HG02588 (cell line): ENCODE measurements at regions not wholly inside any gene's neighbourhood (a gene's known extent, or its start where the extent isn't known, plus 50 kb on each side); places are given as distances from the start of the nearest gene placed in this dataset.

Experiments
- ATAC-seq: cut with Tn5 transposase; IDR thresholded peaks from one replicate; pipeline ENCODE4 v1.9.1; 2021; ENCODE audit warnings: mild to moderate bottlenecking, moderate library complexity; ENCODE audit not compliant: unreplicated experiment

- ATAC-seq: no peak
Measured at GRCh38 chr4:23269566-23269965, 576.8 kb downstream of the GBA3 start.

DNA sequence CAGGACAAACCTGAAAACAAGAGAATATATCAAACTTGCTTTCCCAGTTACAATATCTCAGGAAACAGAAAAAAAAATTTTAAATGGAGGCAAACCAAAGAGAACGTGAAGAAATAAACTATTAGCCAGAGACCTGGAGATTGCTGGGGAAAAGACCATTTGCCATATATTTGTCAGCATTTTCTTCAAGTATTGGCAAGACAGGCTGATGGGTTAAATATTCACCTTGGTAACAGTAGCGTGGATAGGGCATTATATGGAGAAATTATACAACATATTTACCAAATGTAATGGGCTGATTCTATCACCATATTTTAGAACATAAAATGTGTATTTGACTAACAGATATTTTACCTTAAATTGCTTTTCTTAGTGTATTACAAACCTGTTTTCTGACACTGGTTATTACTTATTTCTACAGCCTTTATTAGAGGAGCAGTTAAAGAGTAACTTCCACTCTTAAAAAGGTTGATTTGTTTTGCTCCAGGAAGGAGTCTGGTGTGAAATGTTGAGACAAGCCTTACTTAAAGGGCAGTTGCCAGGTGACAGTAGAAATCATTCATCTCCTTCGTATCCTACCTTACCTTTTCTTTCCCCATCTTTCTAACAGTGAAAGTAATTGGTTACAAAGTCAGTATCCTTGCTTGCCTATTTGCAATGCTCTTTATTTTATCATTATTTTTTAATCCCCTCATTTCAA, 575.5 kb downstream of the GBA3 start:
- no peak for ATAC-seq

GRCh38 chr4:23266401-23266800, 573.7 kb downstream of the GBA3 start:
- ATAC-seq: no peak

DNA sequence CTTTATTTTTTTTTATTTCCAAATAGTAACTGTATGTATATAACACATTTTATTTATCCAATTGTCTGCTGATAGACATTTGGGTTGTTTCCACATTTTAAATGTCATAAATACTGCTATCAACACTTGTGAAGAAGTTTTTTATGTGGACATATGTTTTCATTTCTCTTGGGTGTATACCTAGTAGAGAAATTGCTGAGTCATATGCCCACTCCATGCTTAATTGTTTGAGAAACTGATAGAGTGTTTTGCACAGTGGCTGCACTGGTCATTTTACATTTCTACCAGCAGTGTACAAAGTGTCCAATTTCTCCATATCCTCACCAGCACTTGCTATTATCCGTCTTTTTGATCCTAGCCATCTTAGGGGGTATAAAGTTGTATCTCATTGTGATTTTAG, 567.8 kb downstream of the GBA3 start:
- no peak for ATAC-seq

DNA sequence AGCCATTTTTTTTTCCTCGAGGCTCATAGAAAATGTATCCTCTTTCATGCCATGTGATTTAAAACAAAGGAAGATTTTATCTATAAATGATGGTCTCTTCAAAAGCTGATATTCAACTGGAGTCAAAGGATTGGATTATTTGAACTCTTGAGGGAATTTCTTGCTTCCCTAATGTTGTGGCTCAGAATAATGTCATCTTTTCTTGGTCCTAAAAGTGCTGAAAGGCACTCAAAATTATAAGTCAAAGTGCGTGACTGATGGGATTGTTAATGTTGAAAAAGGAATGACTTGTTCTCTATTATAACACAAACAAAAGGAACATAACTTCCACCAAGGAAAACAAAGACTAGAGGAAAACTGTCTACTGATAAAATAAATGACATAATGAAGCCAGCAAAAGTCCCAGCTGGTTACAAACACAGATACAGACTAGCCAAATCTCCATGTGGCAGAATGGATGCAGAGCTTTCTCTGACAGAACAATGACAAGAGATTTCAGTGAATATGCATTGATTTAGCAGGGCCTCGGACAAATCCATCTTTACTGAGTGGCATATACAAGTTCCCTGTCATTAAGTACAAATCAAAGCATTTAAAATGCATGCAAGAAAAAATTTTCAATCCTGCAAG, 552.6 kb downstream of the GBA3 start:
- no peak for ATAC-seq

DNA sequence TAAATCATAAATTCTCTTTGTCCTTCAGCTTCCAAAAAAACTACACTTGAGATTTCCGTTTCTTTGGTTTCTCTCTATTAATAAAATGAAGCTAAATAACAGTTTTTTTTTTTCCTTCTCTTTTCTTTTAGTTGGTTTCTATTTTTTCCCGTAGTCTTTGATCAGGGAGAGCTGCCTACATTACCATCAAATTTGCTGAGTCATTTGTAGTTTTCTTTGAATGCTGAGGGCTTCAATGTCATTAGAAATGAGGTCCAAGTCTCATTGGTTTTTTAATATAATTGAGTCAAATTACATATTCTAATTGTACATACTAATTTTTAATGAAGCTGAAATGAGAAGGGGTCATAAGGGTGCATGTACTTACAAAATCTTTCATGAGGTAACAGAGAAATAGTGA, 550.2 kb downstream of the GBA3 start:
- no peak for ATAC-seq

DNA sequence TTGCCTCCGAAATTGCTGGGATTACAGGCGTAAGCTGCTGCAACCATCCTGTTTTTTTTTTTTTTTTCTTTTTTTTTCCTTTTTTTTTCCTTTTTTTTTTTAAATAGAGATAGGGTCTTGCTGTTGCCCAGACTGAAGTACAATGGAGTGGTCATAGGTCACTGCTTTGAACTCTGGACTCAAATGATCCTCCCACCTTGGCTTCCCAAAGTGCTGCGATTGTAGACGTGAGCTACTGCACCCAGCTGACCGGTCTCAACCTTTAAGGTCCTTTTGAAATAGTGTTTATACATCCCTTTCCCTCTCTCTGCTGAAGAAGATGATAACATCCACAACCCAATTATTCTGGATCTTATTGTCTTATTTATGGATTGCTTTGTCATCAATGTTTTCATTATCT, 548.7 kb downstream of the GBA3 start:
- ATAC-seq: no peak

DNA sequence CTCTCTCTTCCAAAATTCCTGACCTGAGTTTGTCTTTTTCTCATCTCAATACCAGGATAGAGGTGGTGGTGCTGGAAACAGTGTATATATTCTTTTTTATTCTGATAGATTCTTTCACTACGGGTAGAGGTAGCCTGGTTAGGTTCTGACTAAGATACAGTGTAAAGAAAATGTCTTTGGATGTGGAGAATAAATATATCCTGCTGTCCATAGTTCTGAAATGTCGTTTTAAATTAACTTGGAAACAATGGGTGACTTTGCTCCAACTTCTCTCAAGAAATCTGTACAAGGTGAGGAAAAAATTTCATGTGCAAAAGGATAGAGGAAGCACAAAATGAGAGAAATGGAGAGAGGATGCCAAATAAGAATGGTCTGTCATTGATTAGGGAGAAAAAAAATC, 546.1 kb downstream of the GBA3 start:
- no peak for ATAC-seq

DNA sequence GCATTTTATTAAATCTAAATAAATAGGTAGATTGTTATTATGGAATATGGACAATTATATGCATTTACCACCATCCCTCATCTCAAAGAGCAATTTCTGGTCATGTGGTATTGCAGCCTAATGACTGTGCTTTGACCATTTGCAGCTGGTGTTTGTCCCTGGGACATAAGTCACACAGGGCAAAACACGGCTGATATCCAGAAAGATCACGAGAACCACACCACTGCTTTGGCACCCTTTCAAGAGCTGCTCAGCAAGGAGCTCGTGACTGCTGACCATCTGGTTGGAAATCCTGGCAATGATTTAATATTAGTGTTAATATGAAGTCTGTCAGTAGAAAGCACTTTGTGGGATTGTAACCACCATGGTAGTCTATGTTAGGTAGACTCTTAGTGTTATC, 545.0 kb downstream of the GBA3 start:
- no peak for ATAC-seq

- ATAC-seq: no peak
Measured at GRCh38 chr4:23235628-23236390, 543.1 kb downstream of the GBA3 start.

DNA sequence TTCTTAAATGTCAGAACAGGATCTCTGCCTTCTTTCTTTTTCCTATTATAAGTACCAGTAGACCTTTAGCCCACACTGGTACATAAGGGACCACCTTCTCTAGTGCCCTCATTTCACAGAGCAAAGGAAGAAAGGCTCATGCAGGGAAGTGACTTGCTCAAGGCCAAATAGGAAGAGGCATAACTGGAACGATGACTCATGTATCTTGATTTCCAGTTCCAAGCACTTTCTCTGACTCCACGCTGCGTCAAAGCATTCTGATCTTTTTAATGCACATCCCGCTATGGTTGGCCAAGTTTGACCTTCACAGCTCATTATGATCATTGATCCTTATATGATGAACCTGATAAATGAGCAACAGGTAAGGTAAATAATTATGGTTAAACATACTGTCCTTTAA, 542.0 kb downstream of the GBA3 start:
- no peak for ATAC-seq

- ATAC-seq: no peak
Measured at GRCh38 chr4:23234018-23234417, 541.3 kb downstream of the GBA3 start.

- no peak for ATAC-seq
Measured at GRCh38 chr4:23233596-23233995, 540.9 kb downstream of the GBA3 start.

DNA sequence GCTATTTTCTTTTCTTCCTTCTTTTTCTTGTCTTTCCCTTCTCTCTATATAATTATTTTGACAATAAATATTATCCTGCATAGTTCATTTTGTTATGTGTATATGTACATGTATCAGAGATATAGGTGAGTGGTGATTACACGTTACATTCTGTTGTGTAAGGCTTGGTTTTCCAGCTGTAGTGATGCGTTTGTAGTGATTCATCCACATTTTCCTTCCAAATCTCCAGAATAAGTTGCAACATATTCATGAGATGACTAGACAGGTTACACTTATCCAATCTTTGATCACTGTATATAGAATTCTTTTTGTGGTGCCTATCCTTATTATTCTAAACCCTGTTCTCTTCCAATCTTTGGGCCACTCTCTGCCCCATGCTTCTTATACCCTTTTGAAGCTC, 540.2 kb downstream of the GBA3 start:
- no peak for ATAC-seq

DNA sequence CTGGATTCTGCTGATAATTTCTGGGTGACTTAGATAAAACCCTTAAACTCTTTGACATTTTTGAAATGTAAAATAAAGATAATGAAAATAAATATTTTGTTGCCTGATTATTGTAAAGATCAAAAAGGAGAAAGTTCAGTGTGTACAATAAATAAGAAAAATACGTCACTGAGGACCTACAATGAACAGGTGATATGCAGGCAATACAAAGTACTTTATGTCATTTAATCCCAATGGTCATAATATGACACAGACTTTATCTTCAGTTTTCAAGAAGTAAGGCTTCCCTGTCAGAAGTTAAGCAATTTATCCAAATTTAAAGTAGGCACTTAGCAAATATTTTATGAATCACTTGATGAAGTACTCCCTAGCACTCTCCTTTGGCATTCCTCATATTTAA, 532.8 kb downstream of the GBA3 start:
- ATAC-seq: no peak

DNA sequence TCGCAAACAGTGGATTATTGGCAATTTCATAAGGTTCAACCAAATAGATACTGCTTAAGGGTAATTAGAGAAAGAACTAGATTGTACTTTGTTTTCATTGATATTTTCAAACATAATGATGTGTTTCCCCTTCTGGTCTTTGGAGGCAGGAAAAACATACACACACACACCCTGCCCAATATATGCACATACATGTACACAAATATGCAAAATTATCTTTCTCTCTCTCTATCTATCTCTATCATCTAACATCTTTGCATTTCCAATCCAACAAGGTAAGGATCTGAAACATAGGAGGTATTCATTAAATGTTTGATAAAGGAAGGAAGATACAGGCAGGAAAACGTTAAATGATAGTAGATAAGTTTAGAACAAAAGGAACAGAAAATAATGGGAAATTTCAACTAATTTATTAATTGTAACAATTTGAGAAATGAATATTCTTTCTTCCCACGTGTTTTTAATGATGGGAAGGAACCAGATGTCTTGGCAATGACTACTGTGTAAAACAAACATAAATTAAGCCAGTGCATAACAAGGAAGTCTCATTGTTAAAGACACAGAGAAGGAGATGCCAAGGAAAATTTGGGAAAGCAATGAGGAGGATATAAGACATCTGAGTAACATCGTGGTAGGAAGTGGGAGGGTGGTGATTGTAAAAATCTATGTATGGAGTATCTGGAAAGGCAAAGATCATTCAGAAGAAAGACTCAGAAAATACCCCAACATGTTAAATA, 532.1 kb downstream of the GBA3 start:
- no peak for ATAC-seq

GRCh38 chr4:23220911-23221310, 528.2 kb downstream of the GBA3 start:
- ATAC-seq: no peak

DNA sequence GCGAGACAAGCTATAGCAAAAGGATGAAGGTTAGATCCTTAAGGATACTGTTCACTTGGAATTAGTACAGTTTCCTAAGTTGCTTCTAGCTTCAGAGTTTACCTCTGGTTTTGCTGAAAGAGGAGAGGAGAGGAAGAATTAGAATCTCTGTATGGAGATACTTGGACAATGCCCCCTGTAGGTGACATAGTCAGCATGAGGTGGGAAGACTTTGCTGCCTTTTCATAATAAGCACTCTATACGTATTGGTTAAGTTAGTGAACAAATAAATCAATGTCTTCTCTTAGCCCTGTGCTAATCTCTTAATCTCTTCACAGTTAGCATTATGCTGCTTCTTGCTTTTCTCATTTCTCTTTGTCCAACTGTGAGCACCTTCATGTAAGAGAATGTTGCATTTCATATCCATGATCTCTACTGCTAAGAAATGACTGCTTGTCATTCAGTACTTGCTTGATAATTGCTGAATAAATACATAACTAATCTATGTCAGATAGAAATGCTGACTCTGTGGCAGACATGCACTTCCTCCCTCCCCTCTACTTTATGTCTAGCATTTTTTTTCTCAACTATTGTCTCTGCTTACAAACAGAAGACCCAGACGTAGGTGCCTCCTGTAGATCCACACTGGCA, 527.2 kb downstream of the GBA3 start:
- ATAC-seq: no peak

DNA sequence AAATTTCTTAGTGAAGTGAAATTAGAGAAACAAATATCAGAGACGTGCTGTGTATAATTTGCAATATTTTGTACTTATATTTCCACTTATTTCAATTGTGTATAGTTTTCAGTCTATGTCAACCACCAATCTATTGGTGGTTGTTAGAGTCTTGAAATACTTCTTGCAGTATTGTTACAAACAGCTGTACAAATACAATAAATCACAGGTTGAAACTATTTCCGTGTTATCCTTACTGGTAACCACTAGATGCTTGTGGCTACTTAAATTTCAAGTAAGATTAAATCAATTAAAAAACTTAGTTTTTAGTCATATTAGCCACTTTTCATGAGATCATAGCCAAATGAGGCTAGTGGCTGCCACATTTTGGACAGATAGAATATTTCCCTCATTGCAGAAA, 520.5 kb downstream of the GBA3 start:
- no peak for ATAC-seq

- no peak for ATAC-seq
Measured at GRCh38 chr4:23212558-23212957, 519.8 kb downstream of the GBA3 start.

GRCh38 chr4:23207059-23207458, 514.3 kb downstream of the GBA3 start:
- ATAC-seq: no peak
